Kidney epithelial cell (primary cell): ENCODE measurements at regions not wholly inside any gene's neighbourhood (a gene's known extent, or its start where the extent isn't known, plus 50 kb on each side); places are given as distances from the start of the nearest gene placed in this dataset.

Source experiments
- DNase-seq: peaks from one replicate; pipeline ENCODE4 v3.0.0-alpha.2; 2010; ENCODE audit warnings: low read depth
- H3K27me3 ChIP-seq: 2 replicates; pipeline ENCODE4 v1.6.0; 2011; ENCODE audit warnings: low read length; ENCODE audit not compliant: control insufficient read depth, insufficient read depth
- H3K36me3 ChIP-seq: 2 replicates; pipeline ENCODE4 v1.5.1; 2011; ENCODE audit warnings: low read length; ENCODE audit not compliant: control insufficient read depth, insufficient read depth
- H3K4me3 ChIP-seq: 2 replicates; pipeline ENCODE4 v1.5.1; 2011; ENCODE audit warnings: low read depth, mild to moderate bottlenecking, control low read depth, low read length
- CTCF ChIP-seq: IDR thresholded peaks from 2 replicates; pipeline ENCODE4 v1.5.1; 2011; ENCODE audit warnings: mild to moderate bottlenecking, moderate library complexity, low read length, control low read depth, inconsistent platforms; ENCODE audit not compliant: insufficient read depth, poor library complexity, severe bottlenecking

GRCh38 chr16:16782153-16782552 is 403.2 kb downstream of the NPIPA7 start:
- no peaks in the 10 kb centered on the region for H3K27me3 ChIP-seq
- no peak for TF ChIP-seq CTCF
- H3K4me3 ChIP-seq: no peak overlapping the region
- no peaks in the 10 kb centered on the region for H3K36me3 ChIP-seq
- no peak for DNase-seq

- Histone ChIP-seq H3K27me3 (no peaks in the 10 kb centered on the region), H3K4me3 (no peak overlapping the region), H3K36me3 (no peaks in the 10 kb centered on the region)
- no peak for TF ChIP-seq CTCF
- DNase-seq: no peak
Measured at GRCh38 chr16:16788004-16788403, 409.1 kb downstream of the NPIPA7 start.

GRCh38 chr16:16790597-16790996 is 411.7 kb downstream of the NPIPA7 start:
- Histone ChIP-seq H3K27me3 (no peaks in the 10 kb centered on the region), H3K4me3 (no peak overlapping the region), H3K36me3 (no peaks in the 10 kb centered on the region)
- no peak for TF ChIP-seq CTCF
- DNase-seq: no peak

GRCh38 chr16:16791051-16791450 is 412.1 kb downstream of the NPIPA7 start:
- Histone ChIP-seq H3K36me3 (no peaks in the 10 kb centered on the region), H3K27me3 (no peaks in the 10 kb centered on the region), H3K4me3 (no peak overlapping the region)
- TF ChIP-seq CTCF: no peak
- DNase-seq: no peak

GRCh38 chr16:16797239-16797638 is 418.3 kb downstream of the NPIPA7 start:
- H3K4me3 ChIP-seq: no peak overlapping the region
- no peaks in the 10 kb centered on the region for H3K36me3 ChIP-seq
- no peak for TF ChIP-seq CTCF
- H3K27me3 ChIP-seq: no peaks in the 10 kb centered on the region
- no peak for DNase-seq

GRCh38 chr16:16798504-16798903 is 419.6 kb downstream of the NPIPA7 start:
- H3K4me3 ChIP-seq: no peak overlapping the region
- TF ChIP-seq CTCF: no peak
- DNase-seq: no peak
- H3K27me3 ChIP-seq: no peaks in the 10 kb centered on the region
- no peaks in the 10 kb centered on the region for H3K36me3 ChIP-seq
